ENCODE measurements at regions not wholly inside any gene's neighbourhood (a gene's known extent, or its start where the extent isn't known, plus 50 kb on each side); places are given as distances from the start of the nearest gene placed in this dataset.

DNA sequence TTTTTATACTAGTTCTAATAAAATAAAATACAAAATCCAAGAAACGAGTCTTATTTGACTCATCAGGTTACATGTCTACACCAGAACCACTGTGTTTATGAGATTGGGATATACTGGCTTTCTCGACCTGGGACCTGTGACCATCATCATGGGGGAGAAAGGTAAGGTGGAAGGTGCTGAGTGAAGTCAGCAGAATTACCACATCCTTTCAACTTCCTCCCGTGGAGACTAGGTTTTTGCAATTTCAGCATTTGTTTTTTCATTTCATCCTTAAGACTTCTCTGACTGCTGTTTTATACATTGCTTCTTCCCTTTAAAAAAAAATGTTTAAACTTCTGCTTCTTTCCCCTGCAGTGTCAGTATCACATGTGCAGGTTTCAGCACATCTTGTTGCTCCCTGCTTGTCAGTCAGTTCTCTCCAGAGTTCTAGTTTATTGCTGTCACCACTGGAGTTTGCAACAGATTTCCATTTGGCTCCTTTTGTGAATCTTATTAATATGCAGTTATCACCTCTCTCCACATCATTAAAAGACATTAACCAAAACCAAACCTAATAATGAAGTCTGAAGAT is 60.4 kb upstream of the HAO2 start:
- no peak for DNase-seq (ENCODE audit: low read depth in 2 of 2)

DNA sequence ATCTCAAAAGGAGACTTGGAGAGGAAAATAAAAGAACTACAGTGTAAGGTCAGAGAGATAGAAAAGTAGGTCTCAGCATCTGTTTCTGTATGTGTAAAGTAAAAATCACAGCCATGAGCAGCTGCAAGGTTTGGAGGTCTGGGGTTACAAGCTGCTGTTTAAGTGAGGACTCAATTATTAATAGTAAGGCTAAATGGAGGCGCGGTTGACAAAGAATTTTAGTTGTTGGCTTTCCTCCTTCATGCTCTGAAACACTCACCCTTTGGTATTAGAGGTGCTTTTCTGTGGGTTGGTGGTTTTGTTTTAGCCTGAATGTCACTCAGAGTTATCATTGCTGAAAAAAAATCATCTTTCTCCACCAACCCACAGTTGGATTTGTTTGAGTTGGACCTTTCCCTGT is 59.8 kb upstream of the HAO2 start:
- DNase-seq (ENCODE audit: low read depth in 2 of 2) = no peak

DNA sequence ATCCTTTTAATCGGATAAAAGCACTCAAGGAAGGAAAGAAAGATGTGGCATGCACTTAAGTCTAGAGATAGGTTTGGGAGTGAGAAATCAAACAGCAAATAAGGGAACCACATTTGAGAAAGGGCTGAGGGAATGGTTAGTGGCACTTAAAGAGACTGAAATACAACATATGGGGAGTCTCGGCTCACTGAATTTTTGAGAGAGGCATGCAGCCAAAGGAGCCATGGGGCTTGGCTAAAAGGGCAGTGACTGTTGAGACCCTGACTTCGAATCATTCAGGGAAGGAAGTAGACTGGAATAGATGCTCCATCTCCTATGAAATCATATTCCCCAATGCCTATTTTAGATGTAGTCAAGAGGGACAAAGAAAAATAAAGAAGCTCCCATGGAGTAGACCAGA is 58.3 kb upstream of the HAO2 start:
- DNase-seq (ENCODE audit: low read depth in 2 of 2) = no peak

DNA sequence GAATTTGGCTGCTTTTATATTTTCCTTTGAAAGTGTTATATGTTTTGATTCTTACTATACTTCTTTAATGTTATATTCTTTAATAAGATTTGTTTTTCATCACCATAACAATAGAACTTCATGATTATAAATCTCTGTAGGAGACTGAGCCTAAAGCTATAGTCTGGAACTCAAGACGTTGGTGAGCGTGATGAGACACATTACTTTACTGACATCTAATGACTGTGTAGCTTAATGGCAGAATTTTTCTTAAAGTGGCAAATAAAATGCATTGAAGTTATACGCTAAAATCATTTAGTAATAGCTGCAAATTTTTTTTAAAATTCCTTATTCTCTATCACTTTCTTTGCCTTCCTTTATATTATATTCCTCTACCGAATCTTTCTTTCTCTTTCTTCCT is 56.1 kb upstream of the HAO2 start:
- no peak for DNase-seq (ENCODE audit: low read depth in 2 of 2)

DNA sequence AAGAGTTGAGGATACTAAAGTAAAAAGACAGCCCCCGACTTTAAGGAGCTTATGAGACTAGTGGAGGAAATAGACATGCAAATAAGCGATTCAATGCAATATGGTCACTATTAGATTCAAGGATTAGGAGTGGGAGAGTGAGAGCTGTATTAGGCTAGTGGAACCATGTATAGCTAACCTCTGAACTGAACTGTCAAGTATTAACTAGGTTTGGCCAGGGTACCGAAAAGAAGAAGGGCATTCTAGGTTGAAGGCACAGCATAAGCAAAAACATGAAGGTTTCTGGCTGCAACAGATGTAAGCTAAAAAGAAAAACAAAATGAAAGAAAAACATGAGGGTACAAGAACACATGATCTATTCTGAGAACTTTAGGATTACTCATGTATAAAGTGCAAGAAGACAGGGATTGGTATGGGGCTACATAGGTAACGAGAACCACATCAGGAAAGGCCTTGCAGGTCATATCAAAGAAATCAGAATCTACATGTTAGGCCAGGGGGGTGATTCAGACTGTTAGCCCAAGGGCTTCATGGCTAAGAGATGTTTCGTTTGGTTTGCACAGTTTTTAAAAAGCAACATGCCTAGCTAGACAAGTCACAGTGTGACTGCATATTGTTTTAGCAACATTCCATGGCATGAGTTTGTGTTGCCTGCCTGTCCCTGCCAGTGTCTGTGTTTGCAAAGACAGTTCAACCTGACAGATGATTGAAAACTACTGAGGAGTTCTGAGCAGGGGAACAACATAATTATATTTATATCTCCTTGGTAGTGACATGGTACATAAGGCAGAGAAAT is 54.4 kb upstream of the HAO2 start:
- no peak for DNase-seq (ENCODE audit: low read depth in 2 of 2)

DNA sequence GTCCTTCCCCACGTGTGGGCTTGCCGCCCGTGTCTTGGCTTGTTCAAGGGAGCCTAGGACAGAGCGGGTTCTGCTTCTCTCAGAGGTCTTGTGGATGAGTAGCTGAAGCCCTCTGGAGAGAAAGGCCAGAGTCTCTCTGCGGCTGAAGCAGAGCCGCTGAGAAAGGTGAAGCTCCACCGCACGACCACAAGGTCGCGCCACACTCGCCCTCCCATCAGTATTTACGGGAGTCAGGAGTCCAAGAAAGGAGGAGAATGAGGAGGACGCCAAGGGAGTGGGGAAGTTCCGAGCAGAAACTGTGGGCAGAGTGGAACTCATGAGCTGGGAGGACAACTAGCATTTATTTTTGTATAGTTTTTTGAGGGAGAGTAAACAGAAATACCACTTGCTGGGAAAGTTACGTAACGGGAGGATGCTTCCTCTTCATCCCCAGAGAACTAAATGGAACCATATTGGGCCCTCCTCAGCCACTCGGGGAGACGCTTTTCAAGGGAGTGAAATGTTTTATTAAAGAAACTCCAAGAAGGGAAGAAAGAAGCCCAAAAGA is 51.6 kb upstream of the HAO2 start:
- DNase-seq (ENCODE audit: low read depth in 2 of 2) = no peak

DNA sequence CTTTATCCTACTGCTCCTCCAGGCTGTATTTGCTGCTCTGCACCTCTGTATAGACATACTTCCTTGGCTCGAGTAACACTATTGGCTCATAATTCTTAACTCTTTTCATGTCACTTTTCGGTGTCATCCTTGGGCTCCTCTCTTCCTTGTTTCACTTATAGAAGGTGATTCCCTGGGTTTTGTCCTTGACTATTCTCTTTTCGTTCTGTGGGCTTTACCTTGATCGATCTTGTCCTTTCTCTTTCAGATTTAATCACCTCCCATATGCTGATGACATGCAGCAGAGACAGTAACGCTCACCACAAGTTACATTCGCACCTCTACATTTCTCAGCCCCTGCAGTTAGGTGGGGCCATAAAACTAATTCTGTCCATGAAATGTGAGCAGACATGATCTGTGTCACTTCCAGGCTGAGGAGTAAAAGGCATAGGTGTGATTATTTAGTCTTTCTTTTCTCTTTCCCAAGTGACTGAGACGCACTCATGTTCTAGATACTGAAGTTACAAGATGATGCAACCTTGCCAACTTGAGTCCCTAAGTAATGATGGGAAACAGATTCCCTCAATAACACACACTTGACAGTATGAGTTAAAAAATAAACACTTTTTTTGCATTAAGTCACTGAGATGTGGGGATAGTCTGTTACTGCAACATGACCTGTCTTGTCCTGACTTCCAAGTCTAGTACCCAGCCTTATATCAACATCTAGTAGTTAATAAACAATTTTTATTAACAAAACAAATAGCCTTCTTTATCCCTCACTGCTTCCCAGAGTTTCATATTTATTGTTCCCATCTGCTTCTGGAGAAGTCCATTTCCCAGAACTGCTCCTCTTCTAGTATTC is 49.9 kb upstream of the HAO2 start:
- DNase-seq (ENCODE audit: low read depth in 2 of 2) = no peak

All from fibroblast of skin of left biceps (primary cell).